CD4-positive, alpha-beta T cell (primary cell): ENCODE measurements at regions not wholly inside any gene's neighbourhood (a gene's known extent, or its start where the extent isn't known, plus 50 kb on each side); places are given as distances from the start of the nearest gene placed in this dataset.

Source experiments
- ATAC-seq: fragments of 200-7000 bp; cut with Tn5 transposase; one replicate; pipeline ENCODE4 v1.10.0; 2022; ENCODE audit warnings: mild to moderate bottlenecking; ENCODE audit not compliant: poor library complexity
- CTCF ChIA-PET: fragments of 350-600 bp; sonication (Branson Sonifier 250); formaldehyde crosslinking; loops from one replicate; lab custom pipeline; 2021; ENCODE audit warnings: antibody characterized with exemption, inconsistent platforms; lab: Charles Lee
- POLR2A ChIA-PET: fragments of 350-600 bp; sonication (Branson Sonifier 250); formaldehyde crosslinking; loops from one replicate; lab custom pipeline; 2021; ENCODE audit warnings: antibody characterized with exemption, inconsistent platforms; lab: Charles Lee
- DNase-seq, 14 experiments: peaks; one replicate each; pipeline ENCODE4 v3.0.0-alpha.2; 2013 to 2020; ENCODE audit warnings: mixed read lengths in 2 of 14
- H3K27ac ChIP-seq, 2 donors: one replicate each; pipeline versions ENCODE4 v1.5.1 to v1.7.0; 2013; ENCODE audit warnings: low read length in 2 of 2, low read depth in 1 of 2, mild to moderate bottlenecking in 1 of 2
- H3K27me3 ChIP-seq, 2 experiments: 1 replicate in 1 of 2; 2 replicates in 1 of 2; pipeline versions ENCODE4 v1.6.1 to v1.7.0; 2013; ENCODE audit warnings: low read length in 2 of 2, control low read depth in 1 of 2, mild to moderate bottlenecking in 1 of 2, moderate library complexity in 1 of 2; ENCODE audit not compliant: insufficient read depth in 2 of 2, control insufficient read depth in 1 of 2
- H3K36me3 ChIP-seq: one replicate; pipeline ENCODE4 v1.6.1; 2013; ENCODE audit warnings: low read length, control low read depth; ENCODE audit not compliant: insufficient read depth
- H3K4me1 ChIP-seq: one replicate; pipeline ENCODE4 v1.6.1; 2013; ENCODE audit warnings: low read length, control low read depth; ENCODE audit not compliant: insufficient read depth
- H3K4me3 ChIP-seq: one replicate; pipeline ENCODE4 v1.5.1; 2013; ENCODE audit warnings: mild to moderate bottlenecking, low read length, moderate library complexity
- H3K9me3 ChIP-seq, 2 experiments: 1 replicate in 1 of 2; 2 replicates in 1 of 2; pipeline versions ENCODE4 v1.6.1 to v1.7.0; 2013; ENCODE audit warnings: low read length in 2 of 2, mild to moderate bottlenecking in 2 of 2, control low read depth in 1 of 2, moderate library complexity in 1 of 2; ENCODE audit not compliant: control insufficient read depth in 1 of 2, insufficient read depth in 1 of 2
- H3K27ac Mint-ChIP-seq: one replicate; pipeline ENCODE4 v1.8.0; 2020; ENCODE audit warnings: mixed read lengths
- H3K27me3 Mint-ChIP-seq: one replicate; pipeline ENCODE4 v1.8.0; 2021; ENCODE audit warnings: mixed read lengths
- H3K36me3 Mint-ChIP-seq: one replicate; pipeline ENCODE4 v1.8.0; 2021; ENCODE audit warnings: low read depth, mixed read lengths
- H3K4me1 Mint-ChIP-seq: one replicate; pipeline ENCODE4 v1.8.0; 2021; ENCODE audit warnings: low read depth, mixed read lengths
- H3K4me3 Mint-ChIP-seq: one replicate; pipeline ENCODE4 v1.8.0; 2020; ENCODE audit warnings: mild to moderate bottlenecking, mixed read lengths
- H3K9me3 Mint-ChIP-seq: one replicate; pipeline ENCODE4 v1.8.0; 2020; ENCODE audit warnings: mixed read lengths
- CTCF ChIP-seq: fragments of 200-600 bp; IDR thresholded peaks from one replicate; pipeline ENCODE4 v1.8.0; 2022; ENCODE audit warnings: antibody characterized with exemption, mild to moderate bottlenecking
- intact Hi-C, 2 experiments: fragments of 100-400 bp; cut with DNase I in 1 of 2; cut with micrococcal nuclease in 1 of 2; formaldehyde crosslinking; loops; one replicate each; pipeline versions ENCODE4 v1.15.1 to v1.9.0; 2023 to 2025; cut with DNase I, micrococcal nuclease

GRCh38 chr4:59024257-59024656 lies 1914.1 kb upstream of the IGFBP7 start:
- ChIA-PET CTCF (no interaction called here), POLR2A (no interaction called here)
- peaks cover 14% of the 10 kb centered on the region for H3K9me3 Mint-ChIP-seq
- TF ChIP-seq CTCF, result no peak
- H3K27ac ChIP-seq, result no peak overlapping the region
- H3K27me3 Mint-ChIP-seq, result no peaks in the 10 kb centered on the region
- H3K4me1 Mint-ChIP-seq, result no peaks in the 10 kb centered on the region
- no peaks in the 10 kb centered on the region for H3K36me3 ChIP-seq
- H3K27ac Mint-ChIP-seq, result no peak overlapping the region
- intact Hi-C loops, result no loop called here
- peaks cover 0 to 5% of the 10 kb centered on the region in 2 experiments for H3K9me3 ChIP-seq
- no peaks in the 10 kb centered on the region for H3K27me3 ChIP-seq
- no peaks in the 10 kb centered on the region for H3K4me1 ChIP-seq
- no peak overlapping the region for H3K4me3 Mint-ChIP-seq
- DNase-seq, result no peak
- no peaks in the 10 kb centered on the region for H3K36me3 Mint-ChIP-seq
- H3K4me3 ChIP-seq, result no peak overlapping the region
- ATAC-seq, result no peak

- H3K36me3 Mint-ChIP-seq, result no peaks in the 10 kb centered on the region
- intact Hi-C loops, result no loop called here
- ATAC-seq, result no peak
- H3K27ac ChIP-seq, result no peak overlapping the region
- peaks cover 10% of the 10 kb centered on the region for H3K9me3 Mint-ChIP-seq
- no peaks in the 10 kb centered on the region for H3K27me3 ChIP-seq
- H3K4me1 Mint-ChIP-seq, result no peaks in the 10 kb centered on the region
- POLR2A ChIA-PET, result no interaction called here
- CTCF ChIA-PET, result no interaction called here
- DNase-seq, result no peak
- H3K4me3 ChIP-seq, result no peak overlapping the region
- no peaks in the 10 kb centered on the region for H3K9me3 ChIP-seq
- H3K36me3 ChIP-seq, result no peaks in the 10 kb centered on the region
- H3K4me1 ChIP-seq, result no peaks in the 10 kb centered on the region
- H3K4me3 Mint-ChIP-seq, result no peak overlapping the region
- no peak for TF ChIP-seq CTCF
- H3K27me3 Mint-ChIP-seq, result no peaks in the 10 kb centered on the region
- no peak overlapping the region for H3K27ac Mint-ChIP-seq
These were observed 1927.6 kb upstream of the IGFBP7 start for GRCh38 chr4:59037812-59038211.

GRCh38 chr4:59039046-59039445 lies 1928.9 kb upstream of the IGFBP7 start:
- H3K4me3 Mint-ChIP-seq, result no peak overlapping the region
- POLR2A ChIA-PET, result no interaction called here
- CTCF ChIA-PET, result no interaction called here
- Histone ChIP-seq H3K9me3 (peaks cover 0 to 5% of the 10 kb centered on the region in 2 experiments), H3K27me3 (no peaks in the 10 kb centered on the region), H3K36me3 (no peaks in the 10 kb centered on the region), H3K27ac (no peak overlapping the region), H3K4me3 (no peak overlapping the region), H3K4me1 (no peaks in the 10 kb centered on the region)
- no peak for ATAC-seq
- intact Hi-C loops, result no loop called here
- no peak for DNase-seq
- no peak overlapping the region for H3K27ac Mint-ChIP-seq
- no peaks in the 10 kb centered on the region for H3K27me3 Mint-ChIP-seq
- no peaks in the 10 kb centered on the region for H3K36me3 Mint-ChIP-seq
- H3K4me1 Mint-ChIP-seq, result no peaks in the 10 kb centered on the region
- H3K9me3 Mint-ChIP-seq, result peaks cover 10% of the 10 kb centered on the region
- TF ChIP-seq CTCF, result no peak
